ENCODE measurements at regions not wholly inside any gene's neighbourhood (a gene's known extent, or its start where the extent isn't known, plus 50 kb on each side); places are given as distances from the start of the nearest gene placed in this dataset.

DNA sequence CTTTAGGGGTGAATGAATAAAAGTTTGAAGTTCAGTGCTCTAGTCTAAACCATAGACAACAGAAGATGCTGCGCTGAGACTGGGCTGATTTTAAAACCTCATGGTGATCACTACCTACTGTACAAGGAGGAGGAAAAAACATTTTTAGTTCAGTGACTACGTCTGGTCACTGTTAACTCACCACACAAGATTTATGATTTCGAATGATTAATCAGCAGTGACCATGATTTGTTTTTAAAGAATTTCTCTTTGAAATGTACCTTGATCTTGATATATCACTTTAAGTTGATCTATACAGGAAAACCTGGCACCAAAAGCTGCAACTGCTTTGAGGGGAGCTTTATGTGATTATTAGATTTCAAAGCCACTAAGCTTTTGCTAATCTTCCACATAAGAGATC lies 286.3 kb downstream of the PDGFC start:
- DNase-seq (no peak), ATAC-seq (no peak)
- Histone ChIP-seq H3K4me3 (no peak overlapping the region), H3K36me3 (no peaks in the 10 kb centered on the region), H3K27me3 (no peaks in the 10 kb centered on the region), H3K27ac (no peak overlapping the region), H3K9me3 (no peaks in the 10 kb centered on the region), H3K4me1 (no peaks in the 10 kb centered on the region)
- TF ChIP-seq CTCF (IDR thresholded peaks at IDR 0.05) (no peak), POLR2A (IDR thresholded peaks at IDR 0.05) (no peak)
- intact Hi-C loops (cut with DNase I) = loop anchor here in 1 of 10 donors (10.0 kb wide), 1 partner anchor 359 kb away; no protein-coding TSS in a partner anchor
- WGBS, 4 donors = 82 to 87% (median 85%) methylated on average over 3 of the region's 3 CpGs

- Histone ChIP-seq H3K4me1 (peaks cover 0 to 3% (median 0%) of the 10 kb centered on the region in 12 donors), H3K27ac (no peak overlapping the region), H3K9me3 (no peaks in the 10 kb centered on the region), H3K36me3 (no peaks in the 10 kb centered on the region), H3K27me3 (no peaks in the 10 kb centered on the region), H3K4me3 (no peak overlapping the region)
- no peak for TF ChIP-seq POLR2A (IDR thresholded peaks at IDR 0.05)
- no peak for TF ChIP-seq CTCF (IDR thresholded peaks at IDR 0.05)
- DNase-seq = no peak
- WGBS, 4 donors = 56 to 72% (median 63%) methylated on average over 4 of the region's 4 CpGs
- ATAC-seq = no peak
- intact Hi-C loops (cut with DNase I) = loop anchor here in 2 of 10 donors (10.0 kb wide), 1 partner anchor 203 kb away; no protein-coding TSS in a partner anchor
These were observed 293.9 kb downstream of the PDGFC start for GRCh38 chr4:156677656-156678055.

DNA sequence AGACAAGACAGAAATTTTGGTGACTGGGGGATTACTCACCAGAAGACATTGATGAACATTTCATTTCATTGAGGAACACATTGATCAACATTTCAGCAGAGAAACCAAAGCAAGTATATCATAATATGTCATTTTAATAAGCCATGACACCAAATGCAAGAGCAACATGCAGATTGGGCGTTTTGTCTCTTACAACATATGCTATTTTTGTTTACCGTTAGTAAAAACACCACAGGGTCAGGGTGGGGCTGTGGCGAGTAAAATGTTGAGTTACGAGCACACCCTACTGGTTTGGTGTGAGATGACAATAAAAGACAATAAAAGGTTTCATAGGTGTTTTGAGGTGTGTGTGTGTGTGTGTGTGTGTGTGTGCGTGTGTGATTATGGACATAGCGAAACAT lies 294.5 kb downstream of the PDGFC start:
- H3K27me3 ChIP-seq = no peaks in the 10 kb centered on the region
- TF ChIP-seq POLR2A (IDR thresholded peaks at IDR 0.05) (no peak), CTCF (IDR thresholded peaks at IDR 0.05) (peak in 5 of 12 donors; percentile 5 to 35 (median 31))
- no peak for DNase-seq
- WGBS, 4 donors = 28 to 41% (median 33%) methylated on average over 6 of the region's 6 CpGs
- H3K4me3 ChIP-seq = no peak overlapping the region
- H3K4me1 ChIP-seq = peaks cover 0 to 3% (median 0%) of the 10 kb centered on the region in 12 donors
- no peak overlapping the region for H3K27ac ChIP-seq
- intact Hi-C loops (cut with DNase I) = loop anchor here in 2 of 10 donors (10.0 kb wide), 1 partner anchor 202 kb away; no protein-coding TSS in a partner anchor
- H3K36me3 ChIP-seq = no peaks in the 10 kb centered on the region
- H3K9me3 ChIP-seq = no peaks in the 10 kb centered on the region
- no peak for ATAC-seq

DNA sequence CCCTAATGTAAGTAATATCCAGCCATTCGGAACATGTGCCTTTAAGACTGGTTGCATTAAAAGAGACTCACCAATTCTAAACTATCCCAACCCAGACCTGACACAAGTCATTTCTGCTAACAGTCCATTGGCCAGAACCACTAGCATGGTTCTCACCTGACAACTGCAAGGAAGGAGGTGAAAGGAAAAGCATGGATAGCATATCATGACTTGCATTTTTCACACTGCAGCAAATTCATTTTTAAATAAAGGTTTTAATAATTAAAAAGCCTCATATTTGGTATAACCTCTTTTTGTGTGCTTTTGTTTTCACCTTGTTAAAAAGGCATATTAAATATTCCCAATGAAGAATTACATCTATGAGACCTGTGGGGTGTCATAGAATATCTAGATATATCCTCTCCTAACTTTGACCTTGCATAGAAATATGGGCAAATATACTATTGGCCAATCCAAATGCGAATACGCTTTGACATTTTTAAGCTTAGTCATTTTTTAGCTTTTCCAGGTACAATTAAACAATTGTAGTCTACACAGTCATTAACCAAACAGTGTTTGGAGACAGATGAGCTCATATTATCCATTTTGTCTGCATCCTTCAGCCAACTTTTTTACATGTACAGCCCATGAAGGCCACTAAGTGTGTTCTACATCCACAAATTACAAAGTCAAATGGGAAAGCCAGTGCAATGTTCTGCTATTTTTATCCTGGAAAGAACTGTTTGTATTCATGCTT lies 295.3 kb downstream of the PDGFC start:
- DNase-seq = no peak

More for the DNA sequence above, 295.3 kb downstream of the PDGFC start:
- H3K9me3 ChIP-seq = no peaks in the 10 kb centered on the region
- no peak for TF ChIP-seq CTCF (IDR thresholded peaks at IDR 0.05)
- no peak for TF ChIP-seq POLR2A (IDR thresholded peaks at IDR 0.05)
- WGBS, 4 donors = 92 to 96% (median 94%) methylated on average over 3 of the region's 3 CpGs
- no peaks in the 10 kb centered on the region for H3K36me3 ChIP-seq
- peaks cover 0 to 3% (median 0%) of the 10 kb centered on the region in 12 donors for H3K4me1 ChIP-seq
- no peak for ATAC-seq
- H3K4me3 ChIP-seq = no peak overlapping the region
- intact Hi-C loops (cut with DNase I) = loop anchor here in 2 of 10 donors (10.0 kb wide), 1 partner anchor 201 kb away; no protein-coding TSS in a partner anchor
- H3K27me3 ChIP-seq = no peaks in the 10 kb centered on the region
- no peak overlapping the region for H3K27ac ChIP-seq
